ENCODE measurements at regions not wholly inside any gene's neighbourhood (a gene's known extent, or its start where the extent isn't known, plus 50 kb on each side); places are given as distances from the start of the nearest gene placed in this dataset.

- TF ChIP-seq CTCF (IDR thresholded peaks at IDR 0.05; ENCODE audit: low read depth, low read length) (no peak), EZH2phosphoT487 (IDR thresholded peaks at IDR 0.05; ENCODE audit: low read depth) (no peak)
These were observed 244.0 kb upstream of the TPM1 start for GRCh38 chr15:62798536-62798935.

All from OCI-LY3 (cell line).